ENCODE measurements at regions not wholly inside any gene's neighbourhood (a gene's known extent, or its start where the extent isn't known, plus 50 kb on each side); places are given as distances from the start of the nearest gene placed in this dataset.

GRCh38 chr5:103617090-103617489 lies 54.5 kb upstream of the NUDT12 start:
- TF ChIP-seq, protein P1, sequence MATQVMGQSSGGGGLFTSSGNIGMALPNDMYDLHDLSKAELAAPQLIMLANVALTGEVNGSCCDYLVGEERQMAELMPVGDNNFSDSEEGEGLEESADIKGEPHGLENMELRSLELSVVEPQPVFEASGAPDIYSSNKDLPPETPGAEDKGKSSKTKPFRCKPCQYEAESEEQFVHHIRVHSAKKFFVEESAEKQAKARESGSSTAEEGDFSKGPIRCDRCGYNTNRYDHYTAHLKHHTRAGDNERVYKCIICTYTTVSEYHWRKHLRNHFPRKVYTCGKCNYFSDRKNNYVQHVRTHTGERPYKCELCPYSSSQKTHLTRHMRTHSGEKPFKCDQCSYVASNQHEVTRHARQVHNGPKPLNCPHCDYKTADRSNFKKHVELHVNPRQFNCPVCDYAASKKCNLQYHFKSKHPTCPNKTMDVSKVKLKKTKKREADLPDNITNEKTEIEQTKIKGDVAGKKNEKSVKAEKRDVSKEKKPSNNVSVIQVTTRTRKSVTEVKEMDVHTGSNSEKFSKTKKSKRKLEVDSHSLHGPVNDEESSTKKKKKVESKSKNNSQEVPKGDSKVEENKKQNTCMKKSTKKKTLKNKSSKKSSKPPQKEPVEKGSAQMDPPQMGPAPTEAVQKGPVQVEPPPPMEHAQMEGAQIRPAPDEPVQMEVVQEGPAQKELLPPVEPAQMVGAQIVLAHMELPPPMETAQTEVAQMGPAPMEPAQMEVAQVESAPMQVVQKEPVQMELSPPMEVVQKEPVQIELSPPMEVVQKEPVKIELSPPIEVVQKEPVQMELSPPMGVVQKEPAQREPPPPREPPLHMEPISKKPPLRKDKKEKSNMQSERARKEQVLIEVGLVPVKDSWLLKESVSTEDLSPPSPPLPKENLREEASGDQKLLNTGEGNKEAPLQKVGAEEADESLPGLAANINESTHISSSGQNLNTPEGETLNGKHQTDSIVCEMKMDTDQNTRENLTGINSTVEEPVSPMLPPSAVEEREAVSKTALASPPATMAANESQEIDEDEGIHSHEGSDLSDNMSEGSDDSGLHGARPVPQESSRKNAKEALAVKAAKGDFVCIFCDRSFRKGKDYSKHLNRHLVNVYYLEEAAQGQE (IDR thresholded peaks at IDR 0.05; ENCODE audit: low read depth): no peak
- TF ChIP-seq EP300 (IDR thresholded peaks at IDR 0.05; ENCODE audit: borderline replicate concordance): no peak
- no peak for TF ChIP-seq TCF12 (IDR thresholded peaks at IDR 0.05; ENCODE audit: low read depth)
- TF ChIP-seq USF1 (IDR thresholded peaks at IDR 0.05): no peak
- no peak for TF ChIP-seq FOXM1 (IDR thresholded peaks at IDR 0.05; ENCODE audit: borderline replicate concordance, low read depth)
- TF ChIP-seq, protein P2, sequence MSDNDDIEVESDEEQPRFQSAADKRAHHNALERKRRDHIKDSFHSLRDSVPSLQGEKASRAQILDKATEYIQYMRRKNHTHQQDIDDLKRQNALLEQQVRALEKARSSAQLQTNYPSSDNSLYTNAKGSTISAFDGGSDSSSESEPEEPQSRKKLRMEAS (IDR thresholded peaks at IDR 0.05): no peak
- TF ChIP-seq EGR1 (IDR thresholded peaks at IDR 0.05): no peak
- TF ChIP-seq CREB1 (IDR thresholded peaks at IDR 0.05; ENCODE audit: low read depth): no peak
- TF ChIP-seq TAF1 (IDR thresholded peaks at IDR 0.05; ENCODE audit: low read depth): no peak
- no peak for TF ChIP-seq NFIC (IDR thresholded peaks at IDR 0.05)

- TF ChIP-seq TAF1 (IDR thresholded peaks at IDR 0.05; ENCODE audit: low read depth) (no peak), RAD21 (IDR thresholded peaks at IDR 0.05; ENCODE audit: low read depth) (no peak), ZBTB7A (IDR thresholded peaks at IDR 0.05; ENCODE audit: low read depth) (no peak), USF1 (IDR thresholded peaks at IDR 0.05) (no peak), CEBPB (IDR thresholded peaks at IDR 0.05) (no peak), NFIC (IDR thresholded peaks at IDR 0.05) (no peak), EP300 (IDR thresholded peaks at IDR 0.05; ENCODE audit: borderline replicate concordance) (no peak)
Measured at GRCh38 chr5:103612545-103612944, 50.0 kb upstream of the NUDT12 start.
